Omental fat pad (tissue), 3 donors: ENCODE measurements at regions not wholly inside any gene's neighbourhood (a gene's known extent, or its start where the extent isn't known, plus 50 kb on each side); places are given as distances from the start of the nearest gene placed in this dataset.

Experiments used
- ATAC-seq: fragments of 150-250 bp; one replicate; pipeline ENCODE4 v1.9.1; 2016; ENCODE audit warnings: mild to moderate bottlenecking, moderate library complexity; ENCODE audit not compliant: low FRiP score
- DNase-seq: peaks from one replicate; pipeline ENCODE4 v3.0.0-alpha.2; 2019; ENCODE audit warnings: low spot score
- TF ChIP-seq, protein P1 (sequence below), 3 donors: fragments of 450-650 bp; IDR thresholded peaks; one replicate each; pipeline ENCODE4 v1.5.1; 2016 to 2017; ENCODE audit warnings: antibody characterized with exemption in 3 of 3, mild to moderate bottlenecking in 3 of 3, moderate library complexity in 2 of 3

DNA sequence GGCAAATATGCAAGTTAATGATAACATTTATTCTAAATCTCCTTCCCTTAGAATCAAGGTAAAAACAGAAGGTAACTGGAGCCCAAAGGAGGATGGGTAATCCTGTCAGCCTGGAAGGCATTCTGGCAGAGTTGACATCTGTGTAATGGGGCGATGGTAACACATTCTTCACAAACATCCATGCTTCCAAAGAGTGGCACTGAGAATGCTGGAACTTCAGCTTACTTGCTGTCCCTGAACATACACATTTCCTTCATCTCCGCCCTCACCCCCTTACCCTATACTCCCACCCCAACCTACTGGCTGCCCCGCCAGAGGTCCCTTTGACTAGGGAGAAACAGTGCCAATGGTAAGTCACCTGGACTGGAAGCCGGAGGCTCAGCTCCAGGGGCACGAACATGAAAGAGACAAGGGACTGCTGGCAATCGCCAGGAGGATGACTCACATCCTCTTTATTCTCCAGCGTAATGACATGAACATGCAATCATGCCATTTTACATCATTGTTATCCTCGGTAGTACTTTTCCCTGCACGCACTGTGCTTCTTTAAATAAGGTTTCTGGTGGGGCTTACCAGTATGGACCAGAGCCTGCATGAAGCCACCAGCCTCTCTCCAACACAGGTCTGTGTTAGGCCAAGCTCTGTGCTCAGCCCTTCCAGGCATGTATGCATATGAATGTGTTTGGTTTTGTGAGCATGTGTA, 694.2 kb upstream of the TENM3 start:
- ATAC-seq (no peak), DNase-seq (no peak)
- TF ChIP-seq, protein P1, sequence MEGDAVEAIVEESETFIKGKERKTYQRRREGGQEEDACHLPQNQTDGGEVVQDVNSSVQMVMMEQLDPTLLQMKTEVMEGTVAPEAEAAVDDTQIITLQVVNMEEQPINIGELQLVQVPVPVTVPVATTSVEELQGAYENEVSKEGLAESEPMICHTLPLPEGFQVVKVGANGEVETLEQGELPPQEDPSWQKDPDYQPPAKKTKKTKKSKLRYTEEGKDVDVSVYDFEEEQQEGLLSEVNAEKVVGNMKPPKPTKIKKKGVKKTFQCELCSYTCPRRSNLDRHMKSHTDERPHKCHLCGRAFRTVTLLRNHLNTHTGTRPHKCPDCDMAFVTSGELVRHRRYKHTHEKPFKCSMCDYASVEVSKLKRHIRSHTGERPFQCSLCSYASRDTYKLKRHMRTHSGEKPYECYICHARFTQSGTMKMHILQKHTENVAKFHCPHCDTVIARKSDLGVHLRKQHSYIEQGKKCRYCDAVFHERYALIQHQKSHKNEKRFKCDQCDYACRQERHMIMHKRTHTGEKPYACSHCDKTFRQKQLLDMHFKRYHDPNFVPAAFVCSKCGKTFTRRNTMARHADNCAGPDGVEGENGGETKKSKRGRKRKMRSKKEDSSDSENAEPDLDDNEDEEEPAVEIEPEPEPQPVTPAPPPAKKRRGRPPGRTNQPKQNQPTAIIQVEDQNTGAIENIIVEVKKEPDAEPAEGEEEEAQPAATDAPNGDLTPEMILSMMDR (IDR thresholded peaks at IDR 0.05): no peak

DNA sequence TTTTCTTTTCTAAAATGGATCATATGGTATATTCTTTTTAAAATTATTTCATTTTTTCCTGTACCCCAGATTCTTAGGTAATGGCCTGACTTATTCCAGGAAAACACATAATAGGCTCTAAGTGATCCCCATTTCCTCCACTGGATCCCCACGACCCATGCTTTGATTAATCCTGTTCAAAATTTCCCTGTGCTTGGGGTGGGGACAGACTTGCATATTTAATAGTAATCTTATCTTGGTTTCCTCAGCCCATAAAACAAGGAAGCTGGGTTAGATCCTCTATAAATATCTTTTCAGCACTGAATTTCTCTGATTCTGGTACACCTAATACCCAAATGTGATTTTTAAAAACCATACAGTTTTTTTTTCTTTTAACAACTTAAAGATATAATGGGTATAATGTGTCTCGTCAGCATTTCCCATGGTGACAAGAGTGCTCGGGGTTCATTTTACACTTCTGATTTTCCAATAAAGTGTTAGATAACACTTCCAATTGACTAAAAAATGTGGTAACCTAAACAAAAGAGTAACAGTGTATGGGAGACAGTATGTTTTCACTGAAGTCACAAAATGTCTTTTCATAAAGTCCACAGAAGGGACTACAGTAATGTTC, 693.5 kb upstream of the TENM3 start:
- no peak for ATAC-seq
- DNase-seq: no peak
- TF ChIP-seq, protein P1 (IDR thresholded peaks at IDR 0.05): no peak

DNA sequence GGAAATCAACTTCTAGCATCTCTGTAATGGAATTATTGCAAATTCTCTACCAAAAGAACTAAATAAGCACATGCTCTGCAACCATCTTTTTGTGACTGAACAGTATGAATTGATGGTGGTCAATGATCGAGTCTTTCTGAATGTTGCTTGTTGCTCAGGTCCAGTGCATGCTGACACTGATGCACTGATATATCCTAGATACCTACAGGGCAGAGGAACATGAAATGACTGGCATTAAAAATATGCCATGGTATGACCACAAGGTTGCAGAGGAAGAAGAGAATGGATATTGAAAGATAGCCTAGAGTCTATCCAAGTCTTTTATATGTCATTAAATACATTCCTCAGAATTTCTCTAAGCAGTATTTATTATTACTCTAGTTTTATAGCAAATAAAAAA, 692.8 kb upstream of the TENM3 start:
- ATAC-seq (no peak), DNase-seq (no peak)
- TF ChIP-seq, protein P1 (IDR thresholded peaks at IDR 0.05): no peak

DNA sequence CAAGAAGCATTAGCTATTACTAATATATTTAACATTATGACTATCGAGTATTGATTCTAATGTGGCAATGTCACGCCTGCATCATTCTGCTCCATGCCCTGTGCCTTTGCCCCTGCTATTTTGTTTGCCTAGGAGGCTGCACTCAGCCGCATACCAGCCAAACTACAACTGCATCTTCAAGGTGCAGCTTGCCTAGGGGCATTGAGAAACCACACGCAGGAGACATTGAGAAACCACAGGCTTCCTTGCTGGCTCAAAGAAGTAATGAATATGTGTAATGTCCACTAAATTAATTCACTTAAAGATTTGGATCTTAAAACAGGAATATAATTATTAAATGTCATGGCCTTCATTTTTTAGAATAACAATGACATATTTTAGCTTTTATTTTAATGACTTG, 683.6 kb upstream of the TENM3 start:
- ATAC-seq (no peak), DNase-seq (no peak)
- TF ChIP-seq, protein P1 (IDR thresholded peaks at IDR 0.05): no peak

DNA sequence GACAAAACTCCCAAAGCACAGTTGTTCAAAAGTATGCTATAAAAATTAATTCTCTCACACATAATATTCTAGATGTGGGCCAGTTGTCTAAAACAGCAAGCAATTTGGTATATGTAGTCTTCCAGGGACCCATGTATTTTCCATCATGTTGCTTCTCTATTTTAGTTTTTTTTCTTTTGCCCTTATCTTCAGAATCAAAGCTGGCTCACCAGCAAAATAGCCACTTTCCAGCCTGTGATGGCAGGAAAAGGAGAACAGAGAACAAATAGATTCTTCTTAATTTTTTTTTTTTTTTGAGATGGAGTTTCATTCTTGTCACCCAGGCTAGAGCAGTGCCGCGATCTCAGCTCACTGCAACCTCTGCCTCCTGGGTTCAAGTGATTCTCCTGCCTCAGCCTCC, 680.8 kb upstream of the TENM3 start:
- TF ChIP-seq, protein P1 (IDR thresholded peaks at IDR 0.05): no peak
- ATAC-seq: no peak
- DNase-seq: no peak

DNA sequence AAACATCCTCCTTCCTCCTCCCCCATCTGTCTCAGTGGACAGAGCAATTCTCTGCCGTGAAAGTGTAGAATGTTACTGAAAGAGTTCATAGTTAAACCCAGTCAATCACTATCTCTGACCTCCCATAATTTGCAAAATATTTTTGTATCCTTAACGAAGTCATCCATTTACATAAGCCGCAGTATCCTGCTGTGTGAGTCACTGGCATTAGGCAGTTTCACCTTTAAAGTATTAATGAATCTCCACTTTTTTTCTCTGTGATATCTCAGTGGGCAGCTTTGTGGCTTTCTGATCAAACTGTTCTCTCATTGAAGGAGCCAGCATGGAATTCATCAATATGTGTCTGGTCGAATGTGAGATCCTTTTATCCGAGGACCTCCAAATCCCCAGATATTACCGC, 678.6 kb upstream of the TENM3 start:
- no peak for DNase-seq
- no peak for ATAC-seq
- TF ChIP-seq, protein P1 (IDR thresholded peaks at IDR 0.05): no peak

DNA sequence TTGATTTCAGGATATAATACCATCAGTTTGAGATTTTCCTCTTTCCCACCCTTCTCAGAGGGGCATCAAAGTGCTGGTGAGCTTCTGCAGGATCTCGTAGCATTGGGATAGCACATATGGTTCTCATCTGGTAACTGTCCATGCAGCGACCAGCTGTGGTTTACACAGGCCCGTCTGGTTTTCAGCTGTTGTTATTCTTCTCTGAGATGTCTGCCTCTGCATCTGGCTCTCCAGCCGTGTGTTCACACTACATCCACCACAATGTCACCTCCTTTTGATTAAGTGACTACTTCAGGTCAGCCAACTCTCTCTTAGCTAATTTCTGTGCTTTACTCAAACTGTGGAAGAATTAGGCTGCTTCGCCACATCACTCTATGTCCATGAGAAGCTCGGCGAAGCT, 676.7 kb upstream of the TENM3 start:
- no peak for DNase-seq
- ATAC-seq: no peak

More for the DNA sequence above, 676.7 kb upstream of the TENM3 start:
- TF ChIP-seq, protein P1 (IDR thresholded peaks at IDR 0.05): no peak
